ENCODE measurements at regions not wholly inside any gene's neighbourhood (a gene's known extent, or its start where the extent isn't known, plus 50 kb on each side); places are given as distances from the start of the nearest gene placed in this dataset.

DNA sequence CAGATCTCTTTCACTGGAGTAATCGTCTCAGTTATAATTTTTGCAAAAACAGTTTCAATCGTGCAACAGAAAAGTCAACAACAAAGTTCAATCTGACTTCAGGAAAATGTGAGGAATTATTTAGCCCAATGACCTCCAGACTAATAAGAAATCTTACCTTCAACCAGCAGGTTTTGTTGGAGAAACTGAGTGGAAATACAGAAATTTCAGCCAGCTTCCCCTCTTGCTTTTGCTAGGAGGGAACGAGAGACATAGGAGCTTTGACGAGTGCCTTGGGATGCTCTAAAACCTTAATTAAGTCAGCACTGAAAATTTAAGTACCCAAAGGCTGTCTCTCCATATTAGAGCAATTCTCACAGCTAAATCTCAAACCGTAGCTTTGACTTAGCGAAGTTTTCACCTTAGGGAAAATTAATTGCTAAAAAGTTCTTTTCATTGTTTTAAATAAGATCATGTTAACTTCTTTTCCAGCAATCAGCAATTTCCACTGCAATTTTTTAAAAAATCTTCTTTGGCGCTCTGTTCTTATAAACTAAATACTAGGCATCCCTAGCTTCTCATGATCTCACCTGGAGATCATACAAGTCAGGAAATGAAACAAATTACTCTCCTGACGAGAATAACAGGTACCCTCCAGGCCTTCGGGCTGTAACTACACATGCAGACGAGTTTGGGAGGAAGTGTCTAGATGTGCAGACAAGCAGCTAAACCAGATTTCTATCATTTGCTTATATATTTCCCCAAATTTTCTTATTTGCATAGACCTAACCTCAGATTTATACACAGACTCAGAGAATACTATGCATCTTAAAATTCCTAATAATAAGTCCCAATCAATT, 250.2 kb downstream of the FAM43A start:
- Histone ChIP-seq H3K4me3 (no peak overlapping the region), H3K36me3 (replicated peaks) (no peaks in the 10 kb centered on the region), H3K4me1 (no peaks in the 10 kb centered on the region), H3K9me3 (no peaks in the 10 kb centered on the region), H3K27me3 (ENCODE audit: low read depth) (no peaks in the 10 kb centered on the region)
- no peak for DNase-seq (ENCODE audit: low spot score in 2 of 2)
- in situ Hi-C loops (cut with MboI; ENCODE audit: low sequenced_read_pairs) = no loop called here

- in situ Hi-C loops (cut with MboI; ENCODE audit: low sequenced_read_pairs) = no loop called here
- no peaks in the 10 kb centered on the region for H3K27me3 ChIP-seq (ENCODE audit: low read depth)
Observed at GRCh38 chr3:194936659-194937058, 251.0 kb downstream of the FAM43A start.

DNA sequence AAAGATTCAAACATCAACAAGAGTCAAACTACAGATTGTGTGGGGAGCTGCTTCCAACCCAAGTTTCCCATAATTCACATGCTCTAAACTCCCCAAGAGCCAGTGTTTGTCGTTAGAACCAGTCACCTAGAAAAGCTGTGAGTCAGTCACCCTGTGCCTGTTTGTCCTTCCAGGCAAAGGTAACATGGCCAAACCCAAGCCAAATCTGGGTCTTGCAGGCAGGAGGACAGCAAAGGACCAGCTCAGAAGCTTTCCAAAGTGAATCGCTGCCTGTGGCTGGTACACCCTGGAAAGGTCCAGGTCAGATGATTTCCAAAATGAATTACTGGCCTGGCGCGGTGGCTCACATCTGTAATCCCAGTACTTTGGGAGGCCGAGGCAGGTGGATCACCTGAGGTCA, 251.5 kb downstream of the FAM43A start:
- Histone ChIP-seq H3K27me3 (ENCODE audit: low read depth) (no peaks in the 10 kb centered on the region), H3K9me3 (no peaks in the 10 kb centered on the region), H3K4me3 (no peak overlapping the region), H3K4me1 (no peaks in the 10 kb centered on the region), H3K36me3 (replicated peaks) (no peaks in the 10 kb centered on the region)
- DNase-seq (ENCODE audit: low spot score in 2 of 2) = no peak
- in situ Hi-C loops (cut with MboI; ENCODE audit: low sequenced_read_pairs) = no loop called here

More at GRCh38 chr3:194936659-194937058, 251.0 kb downstream of the FAM43A start:
- Histone ChIP-seq H3K9me3 (no peaks in the 10 kb centered on the region), H3K4me1 (no peaks in the 10 kb centered on the region), H3K36me3 (replicated peaks) (no peaks in the 10 kb centered on the region), H3K4me3 (no peak overlapping the region)
- DNase-seq (ENCODE audit: low spot score in 2 of 2) = no peak

DNA sequence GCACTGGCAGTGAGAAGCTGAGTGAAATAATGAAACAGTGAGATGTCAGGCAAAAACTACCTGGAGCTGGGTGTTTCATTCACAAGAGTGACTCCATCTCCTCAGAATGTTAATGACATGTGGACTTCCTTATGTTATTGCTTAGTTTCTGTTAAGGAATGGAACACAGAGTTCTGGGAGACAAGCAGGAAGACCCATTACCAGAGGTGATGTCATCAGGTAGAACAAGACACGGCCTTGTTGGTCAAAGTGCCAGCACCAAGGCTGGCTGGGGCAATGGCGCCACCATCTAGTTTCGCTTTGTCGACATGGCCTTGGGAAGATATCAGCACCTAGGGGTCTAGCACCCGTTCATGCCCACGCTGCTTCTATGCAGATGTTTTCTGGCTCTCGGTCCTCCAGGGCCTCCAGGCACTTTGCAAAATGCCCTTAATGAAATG, 252.2 kb downstream of the FAM43A start:
- Histone ChIP-seq H3K4me1 (no peaks in the 10 kb centered on the region), H3K27me3 (ENCODE audit: low read depth) (no peaks in the 10 kb centered on the region), H3K4me3 (no peak overlapping the region), H3K36me3 (replicated peaks) (no peaks in the 10 kb centered on the region), H3K9me3 (no peaks in the 10 kb centered on the region)
- DNase-seq (ENCODE audit: low spot score in 2 of 2) = no peak
- in situ Hi-C loops (cut with MboI; ENCODE audit: low sequenced_read_pairs) = no loop called here

DNA sequence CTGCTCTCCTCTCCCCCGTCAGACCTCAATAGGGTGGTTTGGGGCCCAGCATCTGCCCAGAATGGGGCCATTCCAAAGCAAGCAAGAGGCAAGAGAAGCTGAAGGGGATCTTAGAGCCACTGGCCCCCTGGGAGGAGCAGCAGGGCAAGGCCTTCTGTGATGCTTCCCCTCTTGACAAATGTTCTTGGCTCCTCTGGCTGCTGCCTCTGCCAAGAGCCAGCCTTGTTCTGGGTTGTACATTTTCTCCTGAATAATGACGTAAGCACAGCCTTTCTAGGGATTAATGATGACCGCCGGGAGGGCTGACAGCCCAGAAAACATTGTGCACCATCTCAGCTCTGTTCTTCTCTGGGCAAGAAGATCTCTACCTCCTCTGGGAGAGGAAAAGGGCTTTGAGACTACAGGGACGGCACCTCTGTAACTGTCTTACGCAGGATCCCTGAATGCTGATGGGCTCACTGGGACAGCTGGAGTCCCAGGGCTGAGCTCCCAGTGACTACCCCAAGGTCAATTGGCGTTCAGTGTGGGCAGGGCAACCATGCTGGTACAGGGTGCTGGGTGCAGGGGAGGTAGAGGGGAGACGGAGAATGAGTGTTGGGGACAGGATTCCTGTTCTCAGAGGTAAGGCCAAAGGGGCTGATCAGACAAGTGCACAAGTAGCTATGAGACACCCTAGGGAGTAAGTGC, 253.3 kb downstream of the FAM43A start:
- H3K36me3 ChIP-seq (replicated peaks) = no peaks in the 10 kb centered on the region
- in situ Hi-C loops (cut with MboI; ENCODE audit: low sequenced_read_pairs) = no loop called here
- no peak for DNase-seq (ENCODE audit: low spot score in 2 of 2)
- no peaks in the 10 kb centered on the region for H3K27me3 ChIP-seq (ENCODE audit: low read depth)
- no peaks in the 10 kb centered on the region for H3K9me3 ChIP-seq
- H3K4me1 ChIP-seq = no peaks in the 10 kb centered on the region
- no peak overlapping the region for H3K4me3 ChIP-seq

GRCh38 chr3:194939532-194939909, 253.8 kb downstream of the FAM43A start:
- Histone ChIP-seq H3K27me3 (ENCODE audit: low read depth) (no peaks in the 10 kb centered on the region), H3K4me1 (no peaks in the 10 kb centered on the region), H3K4me3 (no peak overlapping the region), H3K36me3 (replicated peaks) (no peaks in the 10 kb centered on the region), H3K9me3 (no peaks in the 10 kb centered on the region)
- no peak for DNase-seq (ENCODE audit: low spot score in 2 of 2)
- in situ Hi-C loops (cut with MboI; ENCODE audit: low sequenced_read_pairs) = no loop called here

DNA sequence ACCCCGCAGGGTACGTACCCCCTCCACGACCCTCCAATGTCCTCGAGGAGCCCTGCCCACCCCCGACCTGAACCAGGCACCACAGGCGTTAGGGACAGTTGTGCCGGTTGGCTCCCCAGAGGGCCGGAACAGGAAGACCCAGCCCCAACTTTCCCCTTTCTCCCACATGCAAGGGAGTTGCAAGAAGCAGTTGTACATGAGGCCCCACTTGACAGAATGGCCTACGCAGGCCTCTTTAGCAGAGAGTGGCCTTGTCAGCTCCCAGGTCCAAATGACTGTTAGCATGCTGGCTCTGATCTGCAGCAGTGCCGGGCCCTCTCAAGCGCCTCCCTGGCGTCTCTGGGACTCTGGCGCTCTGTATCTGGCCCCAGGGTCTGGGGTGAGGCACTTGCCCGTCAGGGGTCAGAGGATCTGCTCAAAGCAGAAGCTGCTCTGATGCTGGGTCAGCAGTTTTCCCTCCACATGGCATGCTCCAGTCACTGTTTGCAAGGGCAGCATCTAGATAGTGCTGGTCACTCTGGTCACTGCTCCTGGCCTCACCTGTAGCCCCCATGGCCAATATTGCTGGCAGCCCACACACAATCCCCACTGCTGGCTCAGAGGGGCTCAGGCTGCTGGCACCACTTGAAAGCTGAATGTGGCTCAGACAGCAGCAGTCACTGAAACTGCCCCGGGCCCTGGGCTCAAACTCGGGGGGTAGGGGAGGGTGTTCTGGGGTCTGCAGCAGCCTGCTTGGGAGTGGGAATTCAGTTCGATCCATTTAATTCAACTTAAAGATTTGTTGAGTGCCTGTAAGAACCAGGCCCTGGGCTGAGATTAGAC, 254.5 kb downstream of the FAM43A start:
- Histone ChIP-seq H3K27me3 (ENCODE audit: low read depth) (no peaks in the 10 kb centered on the region), H3K4me1 (no peaks in the 10 kb centered on the region), H3K36me3 (replicated peaks) (no peaks in the 10 kb centered on the region), H3K9me3 (no peaks in the 10 kb centered on the region), H3K4me3 (no peak overlapping the region)
- DNase-seq (ENCODE audit: low spot score in 2 of 2) = no peak
- in situ Hi-C loops (cut with MboI; ENCODE audit: low sequenced_read_pairs) = no loop called here

DNA sequence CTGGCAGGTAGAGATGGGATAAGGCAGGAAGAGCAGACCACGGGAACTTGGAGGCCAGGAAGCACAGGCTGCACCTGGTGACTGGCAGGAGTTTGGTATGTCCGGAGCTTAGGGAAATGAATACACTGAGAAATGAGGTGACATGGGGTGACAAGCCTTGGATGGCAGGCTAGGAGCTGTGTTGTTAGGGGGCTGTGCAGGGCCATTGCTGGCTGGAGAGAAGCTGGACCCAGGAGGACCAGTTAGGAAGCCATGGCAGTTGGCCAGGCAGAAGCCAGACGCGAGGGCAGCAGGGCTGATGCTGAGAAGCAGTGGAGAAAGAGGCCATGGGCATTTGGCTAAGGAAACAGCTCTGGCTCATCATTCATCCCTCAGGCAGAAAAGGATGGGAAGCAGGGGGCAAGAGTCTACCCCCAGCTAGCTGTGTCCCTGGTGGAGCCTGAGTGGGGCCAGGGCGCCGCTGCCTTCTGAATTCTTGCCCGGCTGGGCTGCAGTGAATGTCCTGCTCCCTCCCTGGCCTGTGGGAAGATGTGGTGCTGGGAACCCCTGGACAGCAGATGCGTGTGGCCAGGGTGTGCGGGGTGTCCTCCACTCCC, 255.8 kb downstream of the FAM43A start:
- Histone ChIP-seq H3K36me3 (replicated peaks) (no peaks in the 10 kb centered on the region), H3K4me3 (no peak overlapping the region), H3K27me3 (ENCODE audit: low read depth) (no peaks in the 10 kb centered on the region), H3K9me3 (no peaks in the 10 kb centered on the region), H3K4me1 (no peaks in the 10 kb centered on the region)
- DNase-seq (ENCODE audit: low spot score in 2 of 2) = no peak
- in situ Hi-C loops (cut with MboI; ENCODE audit: low sequenced_read_pairs) = no loop called here

DNA sequence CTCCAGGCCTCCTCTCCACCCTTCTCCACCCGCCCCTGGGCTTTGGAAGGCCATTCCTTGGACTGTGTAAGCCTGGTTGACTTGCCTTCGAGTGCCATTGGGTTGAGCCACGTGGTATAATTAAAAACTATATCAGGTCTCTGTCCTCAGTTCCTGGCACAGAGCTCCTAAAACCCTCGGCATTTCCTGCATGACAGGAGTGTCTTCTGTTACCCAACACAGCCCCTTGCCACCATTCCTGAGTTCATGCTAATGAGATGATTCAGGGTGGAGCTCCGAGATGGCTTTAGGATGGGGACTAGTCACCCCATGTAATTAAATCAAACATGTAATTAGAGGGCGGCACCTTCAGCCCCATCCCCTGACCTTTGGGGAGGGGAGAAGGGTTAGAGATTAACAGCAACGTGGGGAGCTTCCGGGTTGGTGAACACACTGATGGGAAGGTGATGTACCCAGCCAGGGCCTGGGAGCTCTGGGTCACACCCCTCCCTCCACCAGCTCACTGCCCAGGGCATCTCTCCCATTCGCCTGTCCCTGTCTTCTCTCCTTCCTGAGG, 256.4 kb downstream of the FAM43A start:
- H3K9me3 ChIP-seq = no peaks in the 10 kb centered on the region
- H3K4me3 ChIP-seq = no peak overlapping the region
- no peak for DNase-seq (ENCODE audit: low spot score in 2 of 2)
- H3K4me1 ChIP-seq = no peaks in the 10 kb centered on the region
- in situ Hi-C loops (cut with MboI; ENCODE audit: low sequenced_read_pairs) = no loop called here
- no peaks in the 10 kb centered on the region for H3K27me3 ChIP-seq (ENCODE audit: low read depth)
- no peaks in the 10 kb centered on the region for H3K36me3 ChIP-seq (replicated peaks)

GRCh38 chr3:194944526-194944925, 258.8 kb downstream of the FAM43A start:
- H3K36me3 ChIP-seq (replicated peaks) = no peaks in the 10 kb centered on the region
- H3K27me3 ChIP-seq (ENCODE audit: low read depth) = no peaks in the 10 kb centered on the region
- no peak for DNase-seq (ENCODE audit: low spot score in 2 of 2)
- no peaks in the 10 kb centered on the region for H3K4me1 ChIP-seq
- H3K4me3 ChIP-seq = no peak overlapping the region
- in situ Hi-C loops (cut with MboI; ENCODE audit: low sequenced_read_pairs) = no loop called here
- no peaks in the 10 kb centered on the region for H3K9me3 ChIP-seq

DNA sequence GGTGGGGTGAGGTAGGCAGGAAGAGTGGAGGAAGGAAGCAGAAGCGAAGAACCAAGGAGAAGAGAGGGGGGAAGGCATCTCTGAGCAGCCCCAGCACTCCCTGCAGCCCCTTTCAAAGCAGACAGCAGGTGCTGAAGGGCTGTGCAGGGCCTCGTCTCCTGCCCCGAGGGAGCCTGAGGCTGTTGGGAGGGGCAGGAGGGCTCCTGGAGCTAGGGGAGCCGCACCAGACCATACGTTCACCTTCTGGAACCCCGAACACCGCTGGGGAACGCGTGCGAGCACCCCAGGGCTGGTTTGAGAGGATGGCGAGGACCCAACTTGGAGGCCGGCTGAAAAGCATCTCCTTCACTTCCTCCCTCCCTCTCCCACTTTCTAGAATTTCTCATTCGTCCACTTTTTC, 259.8 kb downstream of the FAM43A start:
- Histone ChIP-seq H3K9me3 (no peaks in the 10 kb centered on the region), H3K36me3 (replicated peaks) (no peaks in the 10 kb centered on the region), H3K27me3 (ENCODE audit: low read depth) (no peaks in the 10 kb centered on the region), H3K4me1 (no peaks in the 10 kb centered on the region), H3K4me3 (no peak overlapping the region)
- no peak for DNase-seq (ENCODE audit: low spot score in 2 of 2)
- in situ Hi-C loops (cut with MboI; ENCODE audit: low sequenced_read_pairs) = no loop called here

- no peaks in the 10 kb centered on the region for H3K36me3 ChIP-seq (replicated peaks)
- no peaks in the 10 kb centered on the region for H3K9me3 ChIP-seq
- no peak overlapping the region for H3K4me3 ChIP-seq
- no peak for DNase-seq (ENCODE audit: low spot score in 2 of 2)
- in situ Hi-C loops (cut with MboI; ENCODE audit: low sequenced_read_pairs) = no loop called here
- no peaks in the 10 kb centered on the region for H3K4me1 ChIP-seq
- H3K27me3 ChIP-seq (ENCODE audit: low read depth) = no peaks in the 10 kb centered on the region
Observed at GRCh38 chr3:194946091-194946490, 260.4 kb downstream of the FAM43A start.

- H3K36me3 ChIP-seq (replicated peaks) = no peaks in the 10 kb centered on the region
- no peaks in the 10 kb centered on the region for H3K9me3 ChIP-seq
- DNase-seq (ENCODE audit: low spot score in 2 of 2) = no peak
- in situ Hi-C loops (cut with MboI; ENCODE audit: low sequenced_read_pairs) = no loop called here
- H3K4me3 ChIP-seq = no peak overlapping the region
- H3K4me1 ChIP-seq = no peaks in the 10 kb centered on the region
- no peaks in the 10 kb centered on the region for H3K27me3 ChIP-seq (ENCODE audit: low read depth)
Observed at GRCh38 chr3:194949592-194949991, 263.9 kb downstream of the FAM43A start.
